ENCODE measurements at regions not wholly inside any gene's neighbourhood (a gene's known extent, or its start where the extent isn't known, plus 50 kb on each side); places are given as distances from the start of the nearest gene placed in this dataset.
"Not testable (repeated sequence)": the region's sequence is repeated elsewhere in the genome, so short reads cannot be mapped to it uniquely, and the experiment has no call there.

DNA sequence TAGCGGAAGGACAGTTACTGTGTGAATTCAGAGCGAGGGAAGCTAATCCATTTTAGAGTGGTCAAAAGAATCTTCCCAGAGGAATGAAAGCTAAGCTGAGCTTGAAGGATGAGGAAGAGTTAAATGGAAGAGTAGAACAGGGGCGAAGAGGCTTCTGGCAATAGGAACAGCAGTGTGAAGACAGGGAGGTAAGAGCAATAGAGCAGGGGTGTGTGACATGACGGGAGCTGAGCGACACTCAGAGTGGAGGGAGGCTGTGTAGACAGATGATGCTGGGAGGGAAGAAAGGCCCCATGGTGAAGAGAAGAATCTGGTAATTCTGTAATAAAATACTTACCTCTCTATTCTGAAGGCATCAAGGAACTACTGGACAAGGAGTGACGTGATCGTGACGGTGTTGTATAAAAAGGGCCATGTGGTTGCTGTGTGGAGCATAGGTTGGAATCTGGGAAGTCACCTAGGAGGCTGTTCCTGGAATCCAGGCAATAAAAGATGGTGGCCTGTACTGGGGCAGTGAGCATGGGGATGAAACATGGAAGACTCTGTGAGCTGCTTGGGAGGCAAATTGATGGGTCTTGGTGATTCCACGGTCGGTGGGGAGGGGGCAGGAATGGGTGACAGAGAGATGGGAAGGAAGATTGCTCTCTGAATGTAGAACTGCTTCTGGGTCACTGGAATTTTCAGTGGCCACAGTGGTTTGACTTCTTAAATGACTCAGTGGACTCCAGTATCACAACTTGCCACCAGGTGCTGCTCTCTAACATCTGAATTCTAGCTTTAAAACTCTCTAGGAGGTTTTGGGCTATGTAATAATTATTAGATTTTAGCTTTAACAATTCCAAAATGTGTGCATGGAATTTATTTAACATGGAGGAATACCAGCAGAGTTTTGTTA lies 164.1 kb downstream of the ATP23 start:
- no peak overlapping the region for H3K4me3 Mint-ChIP-seq
- intact Hi-C loops (cut with micrococcal nuclease), result no loop called here
- no peaks in the 10 kb centered on the region for H3K4me1 Mint-ChIP-seq
- H3K27ac ChIP-seq (ENCODE audit: low read depth, low read length), result no peak overlapping the region
- H3K27ac Mint-ChIP-seq, result no peak overlapping the region
- H3K9me3 Mint-ChIP-seq, result peaks cover 0 to 7% (median 4%) of the 10 kb centered on the region in 8 donors
- no peaks in the 10 kb centered on the region for H3K36me3 Mint-ChIP-seq
- no peak for DNase-seq
- no peaks in the 10 kb centered on the region for H3K36me3 ChIP-seq (ENCODE audit: insufficient read depth, low read length)
- H3K27me3 Mint-ChIP-seq, result peaks cover 3 to 7% of the 10 kb centered on the region in 2 donors
- ChIA-PET POLR2A (ENCODE audit: partially characterized antibody) (no interaction called here), CTCF (ENCODE audit: partially characterized antibody) (interaction anchor here (0.9 kb wide), 1 partner anchor 13 kb away, joined by 3 read pairs; no protein-coding TSS in a partner anchor)
- no peaks in the 10 kb centered on the region for H3K4me1 ChIP-seq (ENCODE audit: insufficient read depth, low read length)
- H3K9me3 ChIP-seq (ENCODE audit: control insufficient read depth in 1 of 2, low read length in 2 of 2), result no peaks in the 10 kb centered on the region
- H3K27me3 ChIP-seq (ENCODE audit: insufficient read depth, low read length), result no peaks in the 10 kb centered on the region
- H3K4me3 ChIP-seq (ENCODE audit: low read length in 2 of 2), result no peak overlapping the region

DNA sequence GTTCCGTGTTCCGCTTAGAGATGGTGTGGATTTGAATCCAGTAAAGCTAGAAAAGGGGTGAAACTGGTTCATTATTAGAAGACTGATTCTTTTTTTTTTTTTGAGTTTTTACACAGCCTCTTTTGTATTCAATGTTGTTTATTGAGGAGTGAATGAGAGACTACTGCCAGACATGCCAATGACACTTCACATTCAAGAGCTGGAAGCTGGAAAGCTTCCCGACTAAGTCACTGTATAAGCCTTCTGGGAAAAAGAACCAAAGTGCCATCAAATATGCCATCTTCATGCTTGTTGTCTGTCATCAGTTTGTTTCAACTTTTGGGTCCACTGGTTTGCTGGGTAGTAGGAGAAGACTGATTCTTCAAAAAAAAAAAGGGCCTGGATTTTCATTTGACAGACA lies 164.8 kb downstream of the ATP23 start:
- Mint-ChIP-seq H3K36me3 (no peaks in the 10 kb centered on the region), H3K4me3 (no peak overlapping the region), H3K27ac (no peak overlapping the region), H3K9me3 (peaks cover 0 to 7% (median 4%) of the 10 kb centered on the region in 8 donors), H3K27me3 (peaks cover 3 to 7% of the 10 kb centered on the region in 2 donors), H3K4me1 (no peaks in the 10 kb centered on the region)
- ChIA-PET POLR2A (ENCODE audit: partially characterized antibody) (no interaction called here), CTCF (ENCODE audit: partially characterized antibody) (interaction anchor here (0.9 kb wide), 1 partner anchor 12 kb away, joined by 3 read pairs; no protein-coding TSS in a partner anchor)
- H3K9me3 ChIP-seq (ENCODE audit: control insufficient read depth in 1 of 2, low read length in 2 of 2), result no peaks in the 10 kb centered on the region
- intact Hi-C loops (cut with micrococcal nuclease), result no loop called here
- DNase-seq, result no peak
- no peak overlapping the region for H3K4me3 ChIP-seq (ENCODE audit: low read length in 2 of 2)
- H3K27ac ChIP-seq (ENCODE audit: low read depth, low read length), result no peak overlapping the region
- no peaks in the 10 kb centered on the region for H3K36me3 ChIP-seq (ENCODE audit: insufficient read depth, low read length)
- no peaks in the 10 kb centered on the region for H3K4me1 ChIP-seq (ENCODE audit: insufficient read depth, low read length)
- no peaks in the 10 kb centered on the region for H3K27me3 ChIP-seq (ENCODE audit: insufficient read depth, low read length)

- Mint-ChIP-seq H3K4me3 (no peak overlapping the region), H3K36me3 (no peaks in the 10 kb centered on the region), H3K27ac (no peak overlapping the region), H3K27me3 (peaks cover 8 to 13% of the 10 kb centered on the region in 2 donors), H3K4me1 (no peaks in the 10 kb centered on the region), H3K9me3 (peaks cover 0 to 6% (median under 1%) of the 10 kb centered on the region in 8 donors)
- H3K4me1 ChIP-seq (ENCODE audit: insufficient read depth, low read length), result no peaks in the 10 kb centered on the region
- ChIA-PET CTCF (ENCODE audit: partially characterized antibody) (no interaction called here), POLR2A (ENCODE audit: partially characterized antibody) (no interaction called here)
- H3K4me3 ChIP-seq (ENCODE audit: low read length in 2 of 2), result no peak overlapping the region
- H3K27me3 ChIP-seq (ENCODE audit: insufficient read depth, low read length), result no peaks in the 10 kb centered on the region
- DNase-seq, result no peak
- intact Hi-C loops (cut with micrococcal nuclease), result no loop called here
- H3K27ac ChIP-seq (ENCODE audit: low read depth, low read length), result no peak overlapping the region
- no peaks in the 10 kb centered on the region for H3K9me3 ChIP-seq (ENCODE audit: control insufficient read depth in 1 of 2, low read length in 2 of 2)
- no peaks in the 10 kb centered on the region for H3K36me3 ChIP-seq (ENCODE audit: insufficient read depth, low read length)
Measured at GRCh38 chr12:58117201-58117600, 175.8 kb downstream of the ATP23 start.

DNA sequence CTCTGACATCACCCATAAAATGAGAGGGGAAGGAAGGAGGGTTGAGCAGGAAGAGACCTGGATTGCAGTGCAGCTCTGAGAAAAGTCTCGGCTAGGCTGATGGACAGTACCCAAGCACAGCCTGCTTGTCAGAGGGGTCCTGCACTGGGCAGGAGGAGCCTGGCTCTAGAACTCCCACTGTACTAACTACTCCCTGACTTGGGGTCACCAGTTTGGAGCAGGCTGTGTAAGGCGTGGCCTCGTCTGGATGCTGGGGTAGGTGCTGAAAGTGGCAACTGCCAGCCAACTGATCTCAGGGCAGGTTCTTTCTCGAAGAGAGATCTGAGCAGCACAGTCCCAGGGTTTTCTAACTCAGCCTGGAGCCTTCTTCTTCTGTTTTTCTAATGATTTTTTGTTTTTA lies 176.3 kb downstream of the ATP23 start:
- H3K36me3 ChIP-seq (ENCODE audit: insufficient read depth, low read length), result no peaks in the 10 kb centered on the region
- H3K36me3 Mint-ChIP-seq, result no peaks in the 10 kb centered on the region
- H3K27me3 ChIP-seq (ENCODE audit: insufficient read depth, low read length), result no peaks in the 10 kb centered on the region
- H3K27ac ChIP-seq (ENCODE audit: low read depth, low read length), result no peak overlapping the region
- H3K27ac Mint-ChIP-seq, result no peak overlapping the region
- no peaks in the 10 kb centered on the region for H3K4me1 Mint-ChIP-seq
- DNase-seq, result no peak
- peaks cover 0 to 6% (median 1%) of the 10 kb centered on the region in 8 donors for H3K9me3 Mint-ChIP-seq
- ChIA-PET POLR2A (ENCODE audit: partially characterized antibody) (no interaction called here), CTCF (ENCODE audit: partially characterized antibody) (no interaction called here)
- H3K27me3 Mint-ChIP-seq, result peaks cover 9 to 14% of the 10 kb centered on the region in 2 donors
- H3K4me3 Mint-ChIP-seq, result no peak overlapping the region
- no peaks in the 10 kb centered on the region for H3K4me1 ChIP-seq (ENCODE audit: insufficient read depth, low read length)
- intact Hi-C loops (cut with micrococcal nuclease), result no loop called here
- no peak overlapping the region for H3K4me3 ChIP-seq (ENCODE audit: low read length in 2 of 2)
- H3K9me3 ChIP-seq (ENCODE audit: control insufficient read depth in 1 of 2, low read length in 2 of 2), result no peaks in the 10 kb centered on the region

- H3K36me3 Mint-ChIP-seq, H3K27me3 Mint-ChIP-seq, H3K4me1 Mint-ChIP-seq: not testable (repeated sequence)
Measured at GRCh38 chr12:58125761-58126160, 184.4 kb downstream of the ATP23 start.

DNA sequence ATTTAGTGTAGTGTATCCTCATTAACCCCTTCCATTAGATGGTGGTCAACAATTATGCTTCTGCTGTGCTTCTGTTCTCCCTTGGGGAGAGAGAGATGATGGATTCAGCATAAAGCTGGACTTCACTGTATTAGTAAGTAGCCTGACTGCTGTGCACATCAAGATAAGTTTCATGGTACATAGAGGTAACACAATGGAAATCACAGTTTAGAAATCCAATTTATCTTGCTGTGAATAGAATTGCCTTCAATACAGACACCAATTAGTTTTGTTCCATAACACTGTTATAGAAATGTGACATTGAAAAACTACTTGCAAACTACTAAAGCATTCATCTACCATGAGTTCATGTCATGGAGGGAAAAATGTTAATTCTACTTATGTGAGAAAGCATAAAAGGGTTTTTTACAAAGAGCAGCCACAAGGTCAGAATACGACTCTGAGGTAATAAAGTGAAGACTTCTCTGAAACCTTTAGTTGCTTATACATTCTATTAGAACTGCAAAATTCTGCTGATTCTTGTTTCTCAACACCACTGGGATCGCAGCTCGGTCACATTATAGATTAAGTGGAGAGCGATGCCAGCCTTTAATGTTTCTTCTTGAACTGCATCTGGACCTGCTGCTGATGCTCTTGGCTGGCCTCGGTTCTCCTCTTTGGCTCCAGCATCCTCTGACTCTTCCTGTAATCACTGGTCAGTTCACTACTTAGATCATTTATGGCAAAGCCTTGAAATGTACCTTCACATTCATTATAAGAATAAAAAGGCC lies 190.8 kb downstream of the ATP23 start:
- H3K36me3 ChIP-seq (ENCODE audit: insufficient read depth, low read length), result no peaks in the 10 kb centered on the region
- no peak overlapping the region for H3K27ac ChIP-seq (ENCODE audit: low read depth, low read length)
- no peak for DNase-seq
- H3K4me3 ChIP-seq (ENCODE audit: low read length in 2 of 2), result no peak overlapping the region
- H3K9me3 ChIP-seq (ENCODE audit: control insufficient read depth in 1 of 2, low read length in 2 of 2), result no peaks in the 10 kb centered on the region
- no peak overlapping the region for H3K27ac Mint-ChIP-seq
- peaks cover 7 to 14% of the 10 kb centered on the region in 2 donors for H3K27me3 Mint-ChIP-seq
- no peaks in the 10 kb centered on the region for H3K27me3 ChIP-seq (ENCODE audit: insufficient read depth, low read length)
- intact Hi-C loops (cut with micrococcal nuclease), result no loop called here
- peaks cover 0 to 3% (median under 1%) of the 10 kb centered on the region in 8 donors for H3K9me3 Mint-ChIP-seq
- H3K36me3 Mint-ChIP-seq, result no peaks in the 10 kb centered on the region
- ChIA-PET POLR2A (ENCODE audit: partially characterized antibody) (no interaction called here), CTCF (ENCODE audit: partially characterized antibody) (interaction anchor here (1.4 kb wide), 1 partner anchor 13 kb away, joined by 4 read pairs; no protein-coding TSS in a partner anchor)
- H3K4me1 Mint-ChIP-seq, result no peaks in the 10 kb centered on the region
- no peak overlapping the region for H3K4me3 Mint-ChIP-seq
- no peaks in the 10 kb centered on the region for H3K4me1 ChIP-seq (ENCODE audit: insufficient read depth, low read length)

More at GRCh38 chr12:58125761-58126160, 184.4 kb downstream of the ATP23 start:
- H3K36me3 ChIP-seq (ENCODE audit: insufficient read depth, low read length); H3K27ac ChIP-seq (ENCODE audit: low read depth, low read length); DNase-seq; H3K9me3 ChIP-seq (ENCODE audit: control insufficient read depth in 1 of 2, low read length in 2 of 2); H3K4me3 ChIP-seq (ENCODE audit: low read length in 2 of 2); H3K9me3 Mint-ChIP-seq; H3K27me3 ChIP-seq (ENCODE audit: insufficient read depth, low read length); POLR2A ChIA-PET (ENCODE audit: partially characterized antibody); H3K4me1 ChIP-seq (ENCODE audit: insufficient read depth, low read length); CTCF ChIA-PET (ENCODE audit: partially characterized antibody); H3K27ac Mint-ChIP-seq; H3K4me3 Mint-ChIP-seq; intact Hi-C loops (cut with micrococcal nuclease): not testable (repeated sequence)

DNA sequence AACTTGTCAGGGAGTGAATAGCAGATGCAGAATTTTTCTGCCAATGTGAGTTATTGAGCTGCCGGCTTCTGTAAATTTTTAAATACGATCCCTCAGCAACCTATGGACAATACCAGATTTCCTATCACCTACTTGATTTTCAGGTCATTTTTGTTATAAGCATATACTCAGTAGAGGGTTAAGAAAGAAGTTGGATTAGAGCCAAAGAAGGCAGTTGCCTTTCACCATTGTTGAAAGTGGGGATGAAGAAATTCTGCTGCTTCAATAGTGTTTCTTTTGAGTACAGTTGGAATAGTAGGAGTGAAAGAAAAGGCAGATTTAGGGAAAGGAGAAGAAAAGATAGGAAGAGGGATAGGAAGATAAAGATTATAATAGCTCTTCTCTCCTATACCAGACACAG lies 197.1 kb downstream of the ATP23 start:
- Mint-ChIP-seq H3K27me3 (peaks cover 3 to 9% of the 10 kb centered on the region in 2 donors), H3K4me3 (no peak overlapping the region), H3K4me1 (no peaks in the 10 kb centered on the region), H3K36me3 (no peaks in the 10 kb centered on the region), H3K27ac (no peak overlapping the region), H3K9me3 (peaks cover 0 to 5% (median 0%) of the 10 kb centered on the region in 8 donors)
- no peak overlapping the region for H3K27ac ChIP-seq (ENCODE audit: low read depth, low read length)
- POLR2A ChIA-PET (ENCODE audit: partially characterized antibody), result no interaction called here
- H3K4me3 ChIP-seq (ENCODE audit: low read length in 2 of 2), result no peak overlapping the region
- no peaks in the 10 kb centered on the region for H3K27me3 ChIP-seq (ENCODE audit: insufficient read depth, low read length)
- H3K36me3 ChIP-seq (ENCODE audit: insufficient read depth, low read length), result no peaks in the 10 kb centered on the region
- intact Hi-C loops (cut with micrococcal nuclease), result no loop called here
- DNase-seq, result no peak
- no peaks in the 10 kb centered on the region for H3K4me1 ChIP-seq (ENCODE audit: insufficient read depth, low read length)
- no peaks in the 10 kb centered on the region for H3K9me3 ChIP-seq (ENCODE audit: control insufficient read depth in 1 of 2, low read length in 2 of 2)
- CTCF ChIA-PET (ENCODE audit: partially characterized antibody), result no interaction called here

Data from CD4-positive, alpha-beta memory T cell (primary cell).